DOHH2 (cell line): ENCODE measurements at regions not wholly inside any gene's neighbourhood (a gene's known extent, or its start where the extent isn't known, plus 50 kb on each side); places are given as distances from the start of the nearest gene placed in this dataset.

Experiments
- H3F3A ChIP-seq: fragments of 200-600 bp; sonication (generic), shearing (Covaris generic); 2 replicates; pipeline ENCODE4 v1.6.0; 2016; ENCODE audit warnings: antibody characterized with exemption, mild to moderate bottlenecking; ENCODE audit not compliant: control insufficient read depth, insufficient read depth
- H3K27ac ChIP-seq: fragments of 200-600 bp; sonication (generic); 2 replicates; pipeline ENCODE4 v1.5.1; 2014; ENCODE audit warnings: low read depth, mild to moderate bottlenecking, low read length, moderate library complexity
- H3K27me3 ChIP-seq: fragments of 200-600 bp; sonication (generic); 2 replicates; pipeline ENCODE4 v1.6.1; 2014; ENCODE audit warnings: mild to moderate bottlenecking, low read length, mixed read lengths; ENCODE audit not compliant: control insufficient read depth
- H3K36me3 ChIP-seq: fragments of 200-600 bp; sonication (generic); 2 replicates; pipeline ENCODE4 v1.6.1; 2014; ENCODE audit warnings: mild to moderate bottlenecking, low read length, moderate library complexity, mixed read lengths; ENCODE audit not compliant: control insufficient read depth
- H3K4me1 ChIP-seq: fragments of 200-600 bp; sonication (generic); 2 replicates; pipeline ENCODE4 v1.6.1; 2014; ENCODE audit warnings: mild to moderate bottlenecking, low read length, mixed read lengths; ENCODE audit not compliant: control insufficient read depth
- H3K4me2 ChIP-seq: fragments of 200-600 bp; sonication (generic); 2 replicates; pipeline ENCODE4 v1.6.0; 2014; ENCODE audit warnings: mild to moderate bottlenecking, low read length, moderate library complexity
- H3K4me3 ChIP-seq: fragments of 200-600 bp; sonication (generic); 2 replicates; pipeline ENCODE4 v1.5.1; 2014; ENCODE audit warnings: mild to moderate bottlenecking, low read length, mixed read lengths
- H3K79me2 ChIP-seq: fragments of 200-600 bp; sonication (generic); 2 replicates; pipeline ENCODE4 v1.6.1; 2014; ENCODE audit warnings: mild to moderate bottlenecking, low read length, mixed read lengths; ENCODE audit not compliant: control insufficient read depth
- H3K9me2 ChIP-seq: fragments of 200-600 bp; sonication (generic); replicated peaks from 2 replicates; pipeline ENCODE4 v1.6.1; 2014; ENCODE audit warnings: mild to moderate bottlenecking, low read length, mixed read lengths; ENCODE audit not compliant: control insufficient read depth
- H3K9me3 ChIP-seq: fragments of 200-600 bp; sonication (generic); 2 replicates; pipeline ENCODE4 v1.6.1; 2014; ENCODE audit warnings: antibody characterized with exemption, low read length, mixed read lengths; ENCODE audit not compliant: control insufficient read depth, insufficient read depth
- H4K20me1 ChIP-seq: fragments of 200-600 bp; sonication (generic); 2 replicates; pipeline ENCODE4 v1.6.0; 2014; ENCODE audit warnings: low read depth, mild to moderate bottlenecking, antibody characterized with exemption, low read length, moderate library complexity; ENCODE audit not compliant: control insufficient read depth, insufficient read depth
- CTCF ChIP-seq: fragments of 200-600 bp; sonication (generic); IDR thresholded peaks from one replicate; pipeline ENCODE4 v1.5.1; 2014; ENCODE audit warnings: antibody characterized with exemption, mild to moderate bottlenecking, low read depth, low read length; ENCODE audit not compliant: poor library complexity, severe bottlenecking
- EZH2phosphoT487 ChIP-seq: fragments of 200-600 bp; sonication (generic); IDR thresholded peaks from 2 replicates; pipeline ENCODE4 v1.6.1; 2017; ENCODE audit warnings: borderline replicate concordance, mild to moderate bottlenecking, antibody characterized with exemption, low read length, moderate library complexity, mixed read lengths

DNA sequence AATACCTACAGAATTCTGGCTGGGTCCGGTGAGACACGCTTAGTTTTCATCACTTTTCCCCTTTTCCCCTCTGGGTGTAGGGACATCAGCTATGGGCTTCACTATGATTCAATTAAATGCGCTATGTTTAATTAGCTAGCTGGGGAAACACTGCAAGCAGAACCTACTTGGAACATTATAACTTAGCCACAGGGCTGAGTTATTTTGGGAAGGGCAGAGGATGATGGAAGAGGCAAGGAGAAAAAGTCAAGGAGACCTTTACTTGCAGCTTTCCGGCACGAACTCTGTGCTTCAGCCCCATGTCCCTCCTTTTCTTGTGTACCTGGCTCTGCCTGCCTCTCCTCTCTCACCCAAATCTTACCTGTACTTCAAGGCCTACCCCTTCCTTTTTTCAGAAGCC is 62.8 kb downstream of the KIF4B start:
- Histone ChIP-seq H3K4me3 (no peak overlapping the region), H4K20me1 (no peaks in the 10 kb centered on the region), H3F3A (no peaks in the 10 kb centered on the region), H3K79me2 (no peaks in the 10 kb centered on the region), H3K4me2 (no peak overlapping the region), H3K36me3 (no peaks in the 10 kb centered on the region), H3K9me3 (no peaks in the 10 kb centered on the region), H3K4me1 (no peaks in the 10 kb centered on the region), H3K9me2 (no peaks in the 10 kb centered on the region), H3K27ac (no peak overlapping the region), H3K27me3 (no peaks in the 10 kb centered on the region)
- TF ChIP-seq EZH2phosphoT487 (no peak), CTCF (no peak)

- H3K4me2 ChIP-seq: no peak overlapping the region
- TF ChIP-seq CTCF: no peak
- TF ChIP-seq EZH2phosphoT487: no peak
- H3K9me3 ChIP-seq: no peaks in the 10 kb centered on the region
- no peak overlapping the region for H3K4me3 ChIP-seq
- no peaks in the 10 kb centered on the region for H3K36me3 ChIP-seq
- H3K9me2 ChIP-seq: no peaks in the 10 kb centered on the region
- no peaks in the 10 kb centered on the region for H3K4me1 ChIP-seq
- H3K27ac ChIP-seq: no peak overlapping the region
- no peaks in the 10 kb centered on the region for H3F3A ChIP-seq
- H3K27me3 ChIP-seq: no peaks in the 10 kb centered on the region
- H3K79me2 ChIP-seq: no peaks in the 10 kb centered on the region
- H4K20me1 ChIP-seq: no peaks in the 10 kb centered on the region
These were observed 66.1 kb downstream of the KIF4B start for GRCh38 chr5:155079698-155080097.

GRCh38 chr5:155080721-155081120 is 67.2 kb downstream of the KIF4B start:
- TF ChIP-seq CTCF: no peak
- no peak for TF ChIP-seq EZH2phosphoT487
- H3K4me3 ChIP-seq: no peak overlapping the region

DNA sequence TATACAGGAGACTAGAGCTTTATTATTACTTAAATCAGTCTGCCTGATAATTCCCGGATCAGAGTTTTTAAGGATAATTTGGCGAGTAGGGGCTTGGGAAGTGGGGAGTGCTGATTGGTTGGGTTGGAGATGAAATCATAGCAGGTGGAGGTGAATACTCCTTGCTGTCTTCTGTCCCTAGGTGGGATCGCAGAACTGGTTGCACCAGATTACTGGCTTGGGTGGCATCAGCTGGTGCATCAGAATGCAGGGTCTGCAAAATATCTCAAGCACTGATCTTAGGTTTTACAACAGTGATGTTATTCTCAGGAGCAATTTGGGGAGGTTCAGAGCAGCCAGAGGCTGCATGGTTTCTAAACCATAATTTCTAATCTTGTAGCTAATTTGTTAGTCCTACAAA is 68.1 kb downstream of the KIF4B start:
- Histone ChIP-seq H3K9me2 (no peaks in the 10 kb centered on the region), H3F3A (no peaks in the 10 kb centered on the region), H3K27me3 (no peaks in the 10 kb centered on the region), H3K36me3 (no peaks in the 10 kb centered on the region), H3K9me3 (no peaks in the 10 kb centered on the region), H4K20me1 (no peaks in the 10 kb centered on the region), H3K79me2 (no peaks in the 10 kb centered on the region), H3K4me1 (no peaks in the 10 kb centered on the region), H3K4me2 (no peak overlapping the region), H3K4me3 (no peak overlapping the region), H3K27ac (no peak overlapping the region)
- TF ChIP-seq CTCF: no peak
- TF ChIP-seq EZH2phosphoT487: no peak

More at GRCh38 chr5:155080721-155081120, 67.2 kb downstream of the KIF4B start:
- Histone ChIP-seq H3K4me2 (no peak overlapping the region), H4K20me1 (no peaks in the 10 kb centered on the region), H3K4me1 (no peaks in the 10 kb centered on the region), H3F3A (no peaks in the 10 kb centered on the region), H3K27ac (no peak overlapping the region), H3K9me2 (no peaks in the 10 kb centered on the region), H3K79me2 (no peaks in the 10 kb centered on the region), H3K36me3 (no peaks in the 10 kb centered on the region), H3K27me3 (no peaks in the 10 kb centered on the region), H3K9me3 (no peaks in the 10 kb centered on the region)
